ENCODE measurements at regions not wholly inside any gene's neighbourhood (a gene's known extent, or its start where the extent isn't known, plus 50 kb on each side); places are given as distances from the start of the nearest gene placed in this dataset.
A peak's percentile ranks its signal among the peaks of the same experiment; 100 is the strongest.

DNA sequence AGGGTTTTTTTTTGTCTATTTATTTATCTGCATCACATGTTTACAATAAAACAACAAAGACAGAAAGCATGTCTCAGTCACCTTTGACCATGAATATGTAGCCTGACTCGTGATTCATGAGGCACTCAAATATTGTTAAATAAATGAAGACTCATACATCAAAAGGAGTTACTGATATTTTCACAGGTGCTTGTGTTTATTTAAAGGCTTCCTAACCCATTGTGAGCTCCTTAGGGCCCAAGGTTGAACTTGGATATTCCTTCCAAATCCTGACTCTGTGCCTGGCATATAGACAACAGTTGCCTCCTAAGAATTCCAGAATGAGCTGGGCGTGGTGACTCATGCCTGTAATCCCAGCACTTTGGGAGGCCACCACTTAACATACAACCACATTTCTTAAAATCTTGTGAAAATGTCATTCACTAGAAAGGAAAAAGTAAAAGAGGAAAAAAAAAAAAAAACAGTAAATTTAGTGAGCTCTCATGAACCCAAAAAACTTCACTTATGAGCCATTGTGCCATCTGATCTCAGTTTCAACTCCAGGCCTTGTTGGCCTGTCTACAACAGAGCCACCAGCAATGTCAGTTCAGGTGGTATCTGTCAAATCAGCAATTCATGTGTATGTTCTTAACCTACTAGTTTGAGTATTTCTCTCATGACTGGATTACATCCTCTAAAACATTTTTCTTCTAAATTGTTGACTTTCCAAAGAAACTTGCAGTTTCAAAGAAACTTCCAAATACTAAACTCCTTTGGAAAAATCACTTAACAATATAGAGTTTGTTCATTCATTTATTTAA lies 162.7 kb upstream of the MARCKS start:
- no peak for DNase-seq

DNA sequence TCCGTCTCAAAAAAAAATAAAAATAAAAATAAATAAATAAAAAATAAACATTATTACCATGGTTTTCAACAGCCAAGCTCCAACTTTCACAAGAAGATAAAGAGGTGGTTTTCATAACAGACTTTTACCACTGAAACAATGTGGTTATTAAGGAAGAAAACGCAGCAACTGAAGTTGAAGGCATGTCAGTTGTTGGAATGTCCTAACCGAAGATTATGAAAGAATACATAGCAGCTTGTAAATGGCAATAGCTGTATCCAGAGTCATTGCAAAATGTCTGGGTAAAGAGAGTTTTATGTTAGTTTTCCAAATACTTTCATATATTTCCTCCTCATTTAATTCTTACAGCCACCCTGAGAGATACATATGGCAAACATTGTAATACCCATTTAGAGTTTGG lies 161.6 kb upstream of the MARCKS start:
- peak; percentile 43 to 70 (median 64) for DNase-seq

DNA sequence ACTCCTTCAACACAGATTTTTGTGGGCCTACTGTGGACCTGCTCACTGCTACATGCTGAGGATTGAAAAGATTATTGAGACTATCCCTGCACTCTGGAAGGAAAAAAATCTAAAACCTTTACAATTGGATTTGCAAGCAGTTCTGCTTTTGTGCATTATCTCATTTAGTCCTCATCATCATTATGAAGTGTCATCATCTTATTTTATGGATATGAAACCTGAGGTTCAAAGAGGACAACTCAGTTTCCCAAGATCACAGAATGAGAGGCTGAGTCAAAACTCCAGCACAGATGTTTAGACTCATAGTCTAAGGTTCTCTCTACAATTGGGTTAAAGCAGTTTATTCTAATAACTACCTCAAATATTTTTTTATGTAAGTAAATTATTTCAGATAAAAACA lies 160.2 kb upstream of the MARCKS start:
- DNase-seq, result peak; percentile 76 to 94 (median 90)

DNA sequence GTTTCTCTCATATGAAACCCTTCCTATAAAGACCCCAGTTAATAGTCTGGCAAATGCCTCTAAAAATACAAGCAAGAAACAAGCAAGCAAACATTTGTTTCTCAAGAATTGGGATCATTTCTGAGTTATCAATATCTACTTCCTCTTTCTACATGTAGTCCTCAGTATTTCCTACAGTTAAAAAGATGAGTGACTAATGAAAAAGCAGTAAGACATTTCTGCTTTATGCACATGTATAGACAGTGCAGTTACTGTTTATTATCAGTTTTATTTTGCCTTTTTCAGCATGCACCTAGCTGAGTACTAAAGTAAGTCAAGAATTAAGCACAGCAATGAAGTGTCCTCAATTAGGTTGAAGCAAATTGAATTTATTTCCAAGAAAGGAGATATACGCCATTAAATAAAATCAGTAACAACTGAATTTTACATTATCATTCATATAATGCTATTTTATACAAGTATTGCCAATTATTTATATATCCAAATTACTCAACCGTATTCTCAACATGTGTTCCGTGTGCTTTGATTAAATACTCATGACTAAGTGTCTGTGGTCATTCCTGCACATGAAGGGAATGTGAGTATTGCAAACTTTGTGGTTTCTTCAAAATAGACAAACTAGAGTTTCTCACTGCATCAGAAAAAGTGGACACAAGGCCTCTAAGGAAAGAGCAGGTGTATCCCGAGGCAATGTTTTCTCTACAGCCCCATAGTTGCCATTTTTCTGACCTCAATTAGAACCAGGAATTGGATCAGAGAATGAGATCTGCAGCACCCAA lies 159.3 kb upstream of the MARCKS start:
- DNase-seq, result peak; percentile 38 to 88 (median 80)

DNA sequence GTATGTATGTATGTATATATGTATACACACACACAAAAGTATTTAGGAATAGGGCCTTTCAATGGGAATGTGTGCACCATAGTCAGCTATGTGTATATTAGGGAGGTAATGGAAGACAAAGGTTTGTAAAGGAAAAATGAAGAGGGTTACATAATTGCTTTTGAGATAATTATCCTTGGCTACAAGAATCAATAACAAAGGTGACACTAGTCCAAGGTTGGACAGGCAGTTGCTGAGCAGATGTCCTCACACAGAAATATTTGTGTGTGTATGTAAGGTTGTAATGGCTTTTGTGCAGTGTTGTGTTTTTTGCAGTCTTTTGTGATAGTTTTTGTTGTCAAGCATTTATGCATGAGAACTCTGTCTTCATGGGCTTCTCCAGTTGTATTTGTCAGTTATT lies 157.9 kb upstream of the MARCKS start:
- DNase-seq, result no peak

DNA sequence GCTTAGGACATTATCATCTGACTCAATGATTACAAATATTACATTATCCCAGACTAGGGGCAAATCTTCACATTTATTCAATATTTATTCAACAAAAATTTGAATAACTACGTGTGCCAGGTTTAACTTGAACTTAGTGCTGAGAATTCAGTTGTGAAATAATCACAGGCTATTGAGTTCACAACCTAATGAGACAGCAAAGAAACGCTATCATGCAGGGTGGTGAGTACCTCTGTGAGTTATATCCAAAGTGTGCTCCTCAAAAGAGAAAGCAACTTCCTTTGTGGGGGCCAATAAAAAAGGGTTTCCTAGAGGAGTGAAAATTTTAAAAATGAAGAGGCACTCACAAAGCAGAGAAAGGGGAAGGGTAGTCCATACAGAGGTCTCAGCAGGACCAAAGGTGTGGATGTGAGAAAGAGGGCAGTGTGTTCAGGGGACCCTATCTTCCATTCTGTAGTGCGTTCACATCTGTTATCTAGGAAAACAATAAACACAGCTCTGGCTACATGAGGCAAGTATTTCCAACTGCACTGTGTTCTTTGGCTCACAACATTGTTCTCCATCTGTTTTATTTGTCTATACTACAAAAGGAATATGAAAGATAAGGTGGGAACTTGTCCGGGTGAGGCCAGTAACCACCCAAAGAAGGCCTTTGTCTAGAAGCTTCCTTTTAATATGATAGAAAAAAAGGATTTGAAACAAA lies 155.4 kb upstream of the MARCKS start:
- DNase-seq, result no peak

DNA sequence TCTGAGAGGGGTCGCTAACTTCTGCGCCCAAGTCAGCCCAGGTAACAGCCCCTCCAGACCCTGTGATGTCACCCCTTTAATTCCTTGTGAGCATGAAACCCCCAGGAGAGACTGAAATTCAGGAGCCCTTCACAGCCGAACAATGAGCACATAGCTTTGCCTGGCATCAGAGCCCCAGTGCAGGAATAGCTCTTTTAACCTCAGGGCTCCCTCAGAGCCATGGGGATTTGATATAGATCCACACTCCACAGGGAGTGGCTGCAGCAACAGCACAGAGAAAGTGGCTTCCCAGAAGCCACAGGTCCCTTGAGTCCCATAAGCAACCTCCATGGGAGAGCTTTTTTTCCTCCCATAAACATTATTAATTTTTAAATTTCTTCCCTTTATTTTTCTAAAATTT lies 150.0 kb upstream of the MARCKS start:
- no peak for DNase-seq

DNA sequence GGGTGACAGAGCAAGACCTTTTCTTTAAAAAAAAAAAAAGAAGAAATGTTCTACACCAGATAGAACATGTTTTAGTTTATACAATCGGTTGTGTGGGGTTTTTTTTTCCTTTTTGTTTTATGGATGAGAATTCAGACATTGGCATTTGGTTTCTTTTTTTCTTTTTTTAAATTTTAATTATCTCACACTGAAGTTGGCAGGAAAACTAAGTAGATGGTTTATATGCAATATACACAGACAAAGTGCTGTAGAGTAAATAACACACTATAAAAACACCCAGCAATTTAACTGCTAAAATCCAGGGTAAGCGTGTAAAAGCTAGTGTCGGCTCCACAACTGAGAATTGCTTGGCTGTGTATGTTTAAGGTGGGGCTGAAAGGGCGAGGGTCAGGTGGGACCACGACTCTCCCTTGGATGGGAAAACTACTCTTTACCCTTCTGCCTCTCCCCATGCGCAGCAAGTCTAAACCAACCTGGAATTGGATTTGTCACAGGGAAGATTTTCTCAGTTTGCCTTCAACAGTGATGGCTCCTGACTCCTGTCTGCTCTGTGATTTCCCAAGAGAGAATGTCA lies 147.1 kb upstream of the MARCKS start:
- DNase-seq, result no peak

DNA sequence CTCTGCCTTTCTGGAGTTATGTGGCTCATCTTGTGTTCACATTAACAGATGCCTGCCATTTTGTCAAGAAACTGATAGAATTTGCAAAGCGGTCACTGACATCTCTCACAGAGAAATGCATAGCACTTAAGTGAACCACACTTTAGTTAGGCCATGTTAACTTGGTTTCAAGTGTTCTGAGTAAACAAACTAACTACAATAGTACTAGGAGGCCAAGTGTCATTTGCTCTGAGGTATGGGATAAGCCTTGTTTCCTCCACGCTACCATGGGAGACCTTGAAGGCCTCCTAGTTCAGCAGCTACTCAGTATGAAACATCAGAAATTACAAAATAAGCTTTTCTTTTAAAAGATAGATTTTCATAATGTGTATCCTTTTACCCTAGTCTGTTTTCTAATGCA lies 143.5 kb upstream of the MARCKS start:
- DNase-seq, result peak in 1 of 3 donors; percentile 13

DNA sequence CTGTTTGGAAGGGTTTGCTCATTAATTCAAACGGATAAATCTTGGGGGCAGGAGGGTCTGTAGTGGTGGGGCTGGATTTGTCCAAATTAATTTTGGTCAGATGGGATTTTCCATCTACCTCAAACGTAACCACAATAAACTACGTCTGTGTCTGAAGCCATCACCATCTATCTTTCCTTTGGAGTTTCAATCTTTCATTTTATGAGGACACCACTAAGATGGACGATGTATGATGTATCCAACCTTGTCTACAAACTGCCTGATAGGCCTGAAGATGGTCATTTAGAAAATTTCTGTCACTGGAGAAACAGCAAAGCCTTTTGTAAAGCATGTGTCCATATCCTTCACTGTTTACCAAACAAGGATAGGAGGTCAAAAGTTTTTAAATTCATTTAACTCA lies 138.6 kb upstream of the MARCKS start:
- DNase-seq, result no peak

DNA sequence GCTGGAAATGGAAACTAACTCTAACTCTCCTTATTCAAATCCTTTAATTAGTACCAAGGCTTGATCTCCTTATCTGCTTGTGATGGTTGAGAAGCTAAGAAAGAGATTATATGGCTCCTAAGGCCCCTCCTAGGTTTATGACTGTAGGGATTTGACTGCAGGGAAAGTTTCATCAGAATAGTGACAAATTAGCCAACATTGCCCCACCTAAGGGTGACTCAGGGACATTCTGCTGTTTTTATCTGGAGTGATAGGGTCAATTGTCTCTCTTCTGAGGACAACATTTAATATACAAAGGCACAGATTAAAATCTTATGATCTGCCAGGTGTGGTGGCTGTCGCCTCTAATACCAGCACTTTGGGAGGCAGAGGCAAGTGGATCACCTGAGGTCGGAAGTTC lies 138.1 kb upstream of the MARCKS start:
- DNase-seq, result peak; percentile 50 to 63 (median 61)

DNA sequence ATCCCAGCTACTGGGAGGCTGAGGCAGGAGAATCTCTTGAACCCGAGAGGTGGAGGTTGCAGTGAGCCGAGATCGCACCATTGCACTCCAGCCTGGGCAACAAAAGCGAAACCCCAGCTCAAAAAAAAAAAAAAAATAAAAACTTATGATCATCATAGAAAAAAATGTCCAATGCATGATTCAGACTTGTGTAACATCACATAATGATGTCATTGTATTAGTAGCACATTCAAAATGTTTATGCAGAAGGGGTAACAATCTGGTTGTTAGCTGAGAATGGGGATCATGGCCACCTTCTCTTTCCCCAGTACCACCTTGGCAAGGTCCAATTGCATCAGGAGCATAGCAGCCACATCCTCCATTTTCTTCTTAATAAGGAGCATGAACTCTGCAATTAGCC lies 137.6 kb upstream of the MARCKS start:
- DNase-seq, result peak; percentile 35 to 78 (median 71)

DNA sequence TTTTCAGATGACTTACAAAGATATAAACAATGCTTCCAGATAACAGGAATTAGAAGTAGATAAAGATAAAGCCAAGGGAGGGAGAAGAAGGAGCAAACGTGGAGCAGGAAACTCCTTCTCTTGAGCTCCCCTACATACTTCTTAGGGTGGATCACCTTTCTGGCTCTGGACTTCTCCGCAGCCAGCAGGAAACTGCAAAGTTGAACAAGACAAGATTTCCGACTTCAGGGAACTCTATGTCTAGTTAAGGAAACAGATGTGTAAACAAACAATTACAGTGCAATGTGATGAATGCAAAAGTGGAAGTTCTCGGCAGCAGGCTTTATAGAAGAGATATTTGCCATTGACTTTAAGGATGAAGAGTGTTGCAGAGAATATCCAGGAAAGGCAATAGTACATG lies 134.0 kb upstream of the MARCKS start:
- DNase-seq, result peak in 2 of 3 donors; percentile 19 to 29

DNA sequence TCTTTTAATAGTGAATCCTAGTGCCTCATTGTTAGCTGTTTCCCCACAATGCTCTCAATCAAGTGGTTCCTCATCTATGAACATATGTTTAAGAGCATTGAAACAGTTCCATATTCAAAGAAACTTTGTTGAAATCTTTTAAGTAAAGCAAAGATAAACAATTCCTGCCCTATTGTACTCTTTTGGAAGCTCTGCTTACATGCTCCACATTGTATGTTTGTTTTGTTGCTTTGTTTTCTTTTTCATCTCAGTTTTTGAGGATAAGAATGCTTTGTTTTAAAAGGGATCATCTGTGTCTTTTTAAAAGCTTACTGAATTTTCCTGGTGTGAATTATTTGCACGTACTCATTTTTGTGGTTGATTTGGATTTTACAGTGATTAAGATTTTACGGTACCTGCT lies 132.2 kb upstream of the MARCKS start:
- DNase-seq, result peak in 1 of 3 donors; percentile 14

DNA sequence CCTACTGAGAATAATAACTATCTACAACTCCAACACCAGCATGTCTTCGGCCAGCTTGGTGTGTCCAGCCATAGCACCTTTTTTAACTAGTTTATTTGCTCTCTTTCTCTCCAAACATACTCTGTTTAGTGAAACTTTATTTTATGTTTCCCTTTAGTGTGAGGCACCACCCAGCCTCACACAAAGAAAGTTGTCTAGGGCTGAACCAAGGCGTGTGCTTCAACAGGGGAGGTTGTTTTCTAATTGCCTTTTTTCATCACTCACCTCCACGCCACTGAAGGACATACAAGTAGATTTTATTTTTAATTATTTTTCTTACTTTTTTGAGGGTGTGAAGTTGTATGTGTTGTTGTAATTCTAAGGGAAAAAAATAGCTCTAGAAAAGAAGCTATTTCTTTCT lies 125.6 kb upstream of the MARCKS start:
- DNase-seq, result no peak

DNA sequence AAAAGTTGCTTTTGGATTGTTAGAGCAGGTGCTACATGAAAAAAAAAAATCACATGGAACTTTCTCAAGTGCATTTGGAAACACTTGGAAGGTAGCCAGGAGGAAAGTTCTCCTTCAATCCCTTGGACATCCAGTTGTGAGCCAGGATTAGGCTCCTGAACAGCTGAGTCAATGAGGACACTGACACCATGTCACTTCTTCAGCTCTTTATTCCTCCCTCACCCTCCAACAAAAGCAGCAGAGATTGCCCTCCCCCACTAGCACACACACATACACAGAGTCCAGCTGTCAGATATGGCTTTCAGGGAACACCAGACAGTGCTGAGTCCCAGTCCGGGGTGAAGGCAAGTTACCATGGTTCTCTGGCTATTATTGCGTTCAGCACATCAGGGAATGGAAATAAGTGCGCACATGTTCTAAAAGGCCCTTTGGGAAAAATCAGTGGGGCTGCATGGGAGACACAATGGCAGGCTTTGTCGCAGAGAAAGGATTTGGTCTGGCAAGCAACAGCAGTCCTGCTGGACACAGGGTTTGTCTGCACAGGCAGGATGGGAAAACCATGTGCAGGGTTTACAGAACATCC lies 124.7 kb upstream of the MARCKS start:
- DNase-seq, result no peak

DNA sequence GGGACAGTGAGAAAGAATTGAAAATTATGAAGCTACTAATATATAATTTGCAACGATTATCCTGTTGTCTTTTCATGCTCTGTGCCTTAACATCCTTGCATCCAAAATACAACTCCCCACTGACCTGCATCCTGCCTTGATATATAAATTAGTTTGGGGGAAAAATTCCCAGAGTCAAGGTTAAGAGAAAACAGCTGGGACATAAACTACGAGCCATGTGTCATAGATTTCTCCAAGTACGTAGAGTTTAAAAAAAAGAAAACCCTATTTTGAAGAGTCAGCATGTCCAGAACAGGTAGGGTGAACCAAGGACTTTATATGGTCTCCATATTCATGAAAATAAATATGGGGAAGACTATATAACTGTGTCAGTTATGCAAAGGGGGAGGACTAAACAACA lies 123.8 kb upstream of the MARCKS start:
- DNase-seq, result no peak

DNA sequence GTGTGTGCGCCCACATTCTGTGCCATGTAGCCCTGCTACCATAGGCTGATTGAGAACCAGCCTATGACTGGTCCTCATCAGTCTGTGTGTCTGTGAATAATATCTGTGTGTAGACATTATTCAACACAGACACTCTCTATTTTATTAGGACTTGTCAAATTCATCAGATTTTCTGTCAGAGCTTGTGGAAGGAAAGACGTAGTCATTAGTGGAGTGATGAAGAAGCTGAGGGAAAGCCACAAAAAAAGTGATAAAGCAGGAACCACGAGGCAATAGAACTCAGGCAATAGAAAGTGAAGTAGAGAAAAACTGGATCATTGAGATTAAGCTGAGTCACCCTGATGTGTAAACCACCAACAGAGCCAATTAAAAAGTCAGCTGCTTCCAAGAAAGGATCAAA lies 122.2 kb upstream of the MARCKS start:
- DNase-seq, result peak; percentile 55 to 81 (median 73)

DNA sequence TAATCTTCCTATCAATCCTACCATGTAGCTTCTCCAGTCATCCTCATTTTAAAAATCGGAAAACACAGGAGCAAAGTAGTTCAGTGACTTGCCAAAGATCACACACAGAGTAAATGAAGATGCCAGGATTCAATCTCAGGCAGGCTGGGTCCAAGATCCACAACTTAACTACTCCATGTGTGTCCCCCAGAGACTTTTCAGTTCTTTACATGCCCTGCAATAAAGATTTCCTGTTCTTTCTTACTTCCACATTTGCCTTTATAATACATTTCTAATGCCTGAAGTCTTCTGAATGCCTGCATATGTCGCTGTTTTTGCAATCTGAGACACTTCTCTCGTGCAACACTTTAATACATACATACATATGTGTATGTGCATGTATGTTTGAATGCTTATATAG lies 121.7 kb upstream of the MARCKS start:
- peak in 1 of 3 donors; percentile 25 for DNase-seq

DNA sequence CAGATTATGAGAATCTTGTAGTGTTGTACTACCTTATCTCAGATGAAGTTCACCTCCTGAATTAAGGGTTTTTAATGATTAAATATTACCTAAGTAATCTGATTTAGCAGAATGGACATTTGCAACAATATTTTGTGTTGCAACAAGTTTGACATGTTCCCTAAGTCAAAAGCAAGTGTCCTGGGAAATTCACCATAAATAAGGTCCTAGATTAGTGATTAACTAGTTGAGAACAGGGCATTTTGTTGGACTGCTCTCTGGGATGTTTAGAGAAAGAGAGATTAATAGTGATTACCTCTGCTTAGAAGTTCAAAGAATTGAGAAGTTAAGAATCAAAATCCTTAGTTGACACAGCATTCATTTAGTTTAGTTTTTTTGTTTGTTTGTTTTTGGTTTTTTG lies 120.2 kb upstream of the MARCKS start:
- DNase-seq, result no peak

DNA sequence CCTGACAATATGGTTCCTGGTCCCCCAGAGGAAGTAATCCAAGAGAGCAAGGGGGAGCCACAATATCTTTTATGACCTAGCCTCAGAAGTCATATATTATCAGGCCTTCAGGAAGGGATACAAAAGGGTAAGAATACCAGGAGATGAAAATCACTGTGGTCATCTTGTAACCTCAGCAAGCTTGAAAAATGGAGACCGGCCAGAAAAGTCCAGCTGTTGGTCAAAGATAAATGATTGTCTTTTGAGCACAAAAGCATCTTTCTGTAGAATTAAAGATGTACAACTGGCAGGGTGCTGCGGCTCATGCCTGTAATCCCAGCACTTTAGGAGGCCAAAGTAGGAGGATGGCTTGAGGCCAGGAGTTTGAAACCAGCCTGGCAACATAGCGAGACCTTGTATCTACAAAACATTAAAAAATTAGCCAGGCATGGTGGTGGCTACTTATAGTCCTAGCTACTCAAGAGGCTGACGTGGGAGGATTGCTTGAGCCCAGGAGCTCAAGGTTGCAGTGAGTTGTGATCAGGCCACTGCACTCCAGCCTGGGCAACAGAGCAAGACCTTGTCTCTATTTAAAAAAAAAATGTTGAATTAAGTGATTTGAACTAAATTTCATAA lies 118.0 kb upstream of the MARCKS start:
- no peak for DNase-seq

DNA sequence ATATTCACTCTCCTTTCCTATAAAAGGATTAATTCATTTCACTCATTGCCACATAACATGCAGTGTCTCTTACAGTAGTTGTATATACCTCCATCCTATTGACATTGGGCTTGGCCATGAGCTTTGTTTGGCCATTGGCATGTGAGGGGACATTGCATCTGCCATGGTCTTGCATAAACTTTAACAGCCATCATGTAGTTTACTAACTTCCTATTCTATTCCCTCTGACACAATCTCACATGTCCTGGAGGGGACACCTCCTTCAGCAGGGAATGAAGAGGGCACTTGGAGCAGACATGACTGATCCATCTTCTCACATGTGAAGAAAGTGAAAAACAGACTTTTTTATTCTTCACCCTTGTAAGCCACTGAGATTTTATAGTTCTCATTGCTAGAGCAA lies 115.5 kb upstream of the MARCKS start:
- peak; percentile 58 to 68 (median 66) for DNase-seq
